Body of pancreas (tissue), 4 donors: ENCODE measurements at regions not wholly inside any gene's neighbourhood (a gene's known extent, or its start where the extent isn't known, plus 50 kb on each side); places are given as distances from the start of the nearest gene placed in this dataset. TPM values are rescaled to one million over a fixed set of nuclear protein-coding genes. Genes with fewer than 3 reads are reported as not detected.

Experiments
- ATAC-seq: fragments of 150-250 bp; one replicate; pipeline ENCODE4 v1.9.1; 2016
- DNase-seq, 4 donors: peaks; one replicate each; pipeline ENCODE4 v3.0.0-alpha.2; 2019
- H3K27ac ChIP-seq, 4 donors: fragments of 200-600 bp; sonication (generic); 1 replicate in 3 of 4; 2 replicates in 1 of 4; pipeline versions ENCODE4 v1.5.1 to v1.6.1; 2016 to 2019; ENCODE audit warnings: mild to moderate bottlenecking in 1 of 4, mixed read lengths in 1 of 4, moderate library complexity in 1 of 4
- H3K27me3 ChIP-seq, 2 donors: fragments of 200-600 bp; sonication (generic); one replicate each; pipeline ENCODE4 v1.6.0; 2016; ENCODE audit warnings: mild to moderate bottlenecking in 1 of 2
- H3K36me3 ChIP-seq, 2 donors: fragments of 200-600 bp; sonication (generic); replicated peaks in 1 of 2; 2 replicates each; pipeline ENCODE4 v1.5.1; 2016; ENCODE audit warnings: low read depth in 2 of 2; ENCODE audit not compliant: insufficient read depth in 1 of 2
- H3K4me1 ChIP-seq: fragments of 200-600 bp; sonication (generic); one replicate; pipeline ENCODE4 v1.6.0; 2016
- H3K4me3 ChIP-seq, 2 donors: fragments of 200-600 bp; sonication (generic); 1 replicate in 1 of 2; 2 replicates in 1 of 2; pipeline ENCODE4 v1.5.1; 2016 to 2019
- H3K9me3 ChIP-seq, 3 donors: fragments of 200-600 bp; sonication (generic); 1 replicate in 2 of 3; 2 replicates in 1 of 3; pipeline ENCODE4 v1.5.1; 2016
- POLR2A ChIP-seq, 3 donors: fragments of 450-650 bp; IDR thresholded peaks; one replicate each; pipeline ENCODE4 v1.6.1; 2016; ENCODE audit warnings: antibody characterized with exemption in 3 of 3, mild to moderate bottlenecking in 2 of 3
- WGBS, 2 donors: methylation state at CpG; one replicate each; pipeline ENCODE4 v1.1.5; 2017; 5-methylcytosine and 5-hydroxymethylcytosine counted together
- intact Hi-C: fragments of 100-400 bp; cut with DNase I; formaldehyde crosslinking; loops from one replicate; pipeline ENCODE4 v1.15.1; 2023
- small RNA-seq: library from RNA; depleted of rRNA; stranded (forward); fragments of <200 nt; gene quantifications from one replicate; pipeline ENCODE3, GENCODE V24; 2016
- TF ChIP-seq, protein P1 (sequence below), 7 experiments: fragments of 450-650 bp in 4 of 7; fragments of 200-600 bp in 3 of 7; sonication (generic) in 3 of 7; IDR thresholded peaks; one replicate each; pipeline ENCODE4 v1.5.1; 2016 to 2019; ENCODE audit warnings: antibody characterized with exemption in 7 of 7

DNA sequence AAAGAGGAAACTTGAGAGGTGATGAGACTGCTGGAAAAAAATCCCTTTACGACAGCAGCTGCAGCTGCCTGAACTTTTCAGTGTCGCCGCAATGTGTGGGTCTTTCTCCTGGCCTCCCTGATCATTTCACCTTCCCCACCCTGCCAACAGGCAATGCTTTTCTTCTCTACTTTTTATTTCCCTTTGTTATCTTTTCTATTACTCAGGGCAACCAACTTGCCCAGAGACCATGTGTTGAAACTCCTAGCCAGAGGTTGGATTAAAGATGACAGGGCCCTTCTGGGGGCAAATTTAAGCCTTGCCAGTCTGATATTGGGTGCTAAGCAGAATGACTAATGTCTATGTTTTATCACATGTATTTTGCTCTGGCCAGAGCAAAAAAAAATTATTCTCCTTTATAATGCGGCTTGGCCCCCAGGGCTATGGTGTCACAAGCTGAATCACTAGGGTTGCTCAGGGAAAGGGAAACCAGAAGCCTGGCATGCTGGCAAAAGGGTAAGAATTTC is 51.5 kb upstream of the CFAP20DC start:
- H3K4me3 ChIP-seq, result no peak overlapping the region
- TF ChIP-seq, protein P1, sequence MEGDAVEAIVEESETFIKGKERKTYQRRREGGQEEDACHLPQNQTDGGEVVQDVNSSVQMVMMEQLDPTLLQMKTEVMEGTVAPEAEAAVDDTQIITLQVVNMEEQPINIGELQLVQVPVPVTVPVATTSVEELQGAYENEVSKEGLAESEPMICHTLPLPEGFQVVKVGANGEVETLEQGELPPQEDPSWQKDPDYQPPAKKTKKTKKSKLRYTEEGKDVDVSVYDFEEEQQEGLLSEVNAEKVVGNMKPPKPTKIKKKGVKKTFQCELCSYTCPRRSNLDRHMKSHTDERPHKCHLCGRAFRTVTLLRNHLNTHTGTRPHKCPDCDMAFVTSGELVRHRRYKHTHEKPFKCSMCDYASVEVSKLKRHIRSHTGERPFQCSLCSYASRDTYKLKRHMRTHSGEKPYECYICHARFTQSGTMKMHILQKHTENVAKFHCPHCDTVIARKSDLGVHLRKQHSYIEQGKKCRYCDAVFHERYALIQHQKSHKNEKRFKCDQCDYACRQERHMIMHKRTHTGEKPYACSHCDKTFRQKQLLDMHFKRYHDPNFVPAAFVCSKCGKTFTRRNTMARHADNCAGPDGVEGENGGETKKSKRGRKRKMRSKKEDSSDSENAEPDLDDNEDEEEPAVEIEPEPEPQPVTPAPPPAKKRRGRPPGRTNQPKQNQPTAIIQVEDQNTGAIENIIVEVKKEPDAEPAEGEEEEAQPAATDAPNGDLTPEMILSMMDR (IDR thresholded peaks at IDR 0.05), result no peak
- no peak for TF ChIP-seq POLR2A (IDR thresholded peaks at IDR 0.05)
- intact Hi-C loops, result no loop called here
- H3K4me1 ChIP-seq, result no peaks in the 10 kb centered on the region
- DNase-seq (no peak), ATAC-seq (no peak)
- H3K9me3 ChIP-seq, result no peaks in the 10 kb centered on the region
- no peak overlapping the region for H3K27ac ChIP-seq
- H3K36me3 ChIP-seq, result no peaks in the 10 kb centered on the region
- 94 to 95% methylated on average over 4 of the region's 4 CpGs for WGBS, 2 donors
- H3K27me3 ChIP-seq, result no peaks in the 10 kb centered on the region

Small RNA genes in the stretch of these regions (small RNA-seq; reads per million reads assigned to genes)
- not detected for gene RF00017
